Common myeloid progenitor, CD34-positive (primary cell): ENCODE measurements at regions not wholly inside any gene's neighbourhood (a gene's known extent, or its start where the extent isn't known, plus 50 kb on each side); places are given as distances from the start of the nearest gene placed in this dataset.
"Not testable (repeated sequence)": the region's sequence is repeated elsewhere in the genome, so short reads cannot be mapped to it uniquely, and the experiment has no call there.

Experiments
- CTCF ChIA-PET: fragments of 350-600 bp; sonication (Branson Sonifier 250); formaldehyde crosslinking; loops from one replicate; lab custom pipeline; 2021; ENCODE audit warnings: antibody characterized with exemption; lab: Charles Lee
- POLR2A ChIA-PET: fragments of 350-600 bp; sonication (Branson Sonifier 250); formaldehyde crosslinking; loops from one replicate; lab custom pipeline; 2021; ENCODE audit warnings: antibody characterized with exemption; lab: Charles Lee
- DNase-seq, 3 donors: peaks; one replicate each; pipeline versions ENCODE4 v3.0.0 to v3.0.0-alpha.2; 2013
- H3K27ac ChIP-seq, 2 experiments: 1 replicate in 1 of 2; 2 replicates in 1 of 2; pipeline ENCODE4 v1.7.0; 2013; ENCODE audit warnings: inconsistent platforms in 2 of 2, low read length in 2 of 2, mild to moderate bottlenecking in 2 of 2, low read depth in 1 of 2, moderate library complexity in 1 of 2; ENCODE audit not compliant: severe bottlenecking in 2 of 2, insufficient read depth in 1 of 2, poor library complexity in 1 of 2
- H3K27me3 ChIP-seq, 5 experiments: replicated peaks in 2 of 5; 1 replicate in 3 of 5; 2 replicates in 2 of 5; pipeline versions ENCODE4 v1.6.1 to v1.7.0; 2013; ENCODE audit warnings: low read length in 4 of 5, mild to moderate bottlenecking in 2 of 5, moderate library complexity in 2 of 5, inconsistent platforms in 1 of 5; ENCODE audit not compliant: insufficient read depth in 5 of 5, control insufficient read depth in 4 of 5
- H3K36me3 ChIP-seq, 4 experiments: 1 replicate in 2 of 4; 2 replicates in 2 of 4; pipeline versions ENCODE4 v1.6.1 to v1.7.0; 2013; ENCODE audit warnings: low read length in 3 of 4, control low read depth in 1 of 4, mild to moderate bottlenecking in 1 of 4; ENCODE audit not compliant: control insufficient read depth in 4 of 4, insufficient read depth in 4 of 4
- H3K4me1 ChIP-seq, 4 experiments: 1 replicate in 3 of 4; 2 replicates in 1 of 4; pipeline versions ENCODE4 v1.6.1 to v1.7.1; 2013; ENCODE audit warnings: low read length in 3 of 4, mild to moderate bottlenecking in 3 of 4, control low read depth in 1 of 4, inconsistent platforms in 1 of 4, moderate library complexity in 1 of 4; ENCODE audit not compliant: control insufficient read depth in 4 of 4, insufficient read depth in 4 of 4; ENCODE audit errors: control extremely low read depth in 1 of 4
- H3K4me3 ChIP-seq, 7 experiments: 1 replicate in 4 of 7; 2 replicates in 3 of 7; pipeline versions ENCODE4 v1.5.1 to v1.7.0; 2013; ENCODE audit warnings: mild to moderate bottlenecking in 7 of 7, low read length in 6 of 7, moderate library complexity in 6 of 7, inconsistent platforms in 2 of 7, low read depth in 2 of 7, control low read depth in 1 of 7; ENCODE audit not compliant: insufficient read depth in 4 of 7, control insufficient read depth in 1 of 7; ENCODE audit errors: extremely low read depth in 1 of 7
- H3K9me3 ChIP-seq, 5 experiments: 1 replicate in 4 of 5; 2 replicates in 1 of 5; pipeline versions ENCODE4 v1.6.1 to v1.7.1; 2013; ENCODE audit warnings: low read length in 4 of 5, mild to moderate bottlenecking in 2 of 5, inconsistent platforms in 1 of 5, low read depth in 1 of 5, moderate library complexity in 1 of 5; ENCODE audit not compliant: control insufficient read depth in 4 of 5, insufficient read depth in 2 of 5; ENCODE audit errors: control extremely low read depth in 1 of 5
- WGBS: methylation state at CpG from one replicate; pipeline ENCODE4 v1.1.5; 2013; ENCODE audit not compliant: insufficient coverage; 5-methylcytosine and 5-hydroxymethylcytosine counted together

DNA sequence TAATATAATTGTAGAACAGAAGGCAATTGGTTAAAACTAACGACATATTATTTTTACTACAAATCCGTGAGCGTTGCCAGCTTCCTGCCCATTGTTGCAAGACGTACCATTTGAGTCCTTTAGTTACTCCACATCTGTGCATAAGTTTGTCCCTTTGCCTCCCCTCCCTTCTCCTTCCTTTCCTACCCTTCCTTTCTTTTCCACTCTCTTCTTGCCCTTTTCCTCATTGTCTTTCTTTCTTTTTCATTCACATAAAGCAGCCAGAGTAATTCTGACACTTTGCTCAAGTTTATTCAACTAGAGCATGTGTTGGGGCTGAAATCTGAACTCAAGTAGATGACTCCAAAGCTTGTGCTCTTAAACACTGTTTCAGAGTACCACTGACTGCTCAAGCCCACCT is 239.1 kb downstream of the FOXG1 start:
- Histone ChIP-seq H3K4me3 (no peak overlapping the region), H3K27ac (no peak overlapping the region), H3K9me3 (no peaks in the 10 kb centered on the region), H3K36me3 (no peaks in the 10 kb centered on the region), H3K27me3 (no peaks in the 10 kb centered on the region), H3K4me1 (no peaks in the 10 kb centered on the region)
- CTCF ChIA-PET = no interaction called here
- POLR2A ChIA-PET = no interaction called here
- DNase-seq = no peak
- 86% methylated on average over 3 of the region's 4 CpGs for WGBS

DNA sequence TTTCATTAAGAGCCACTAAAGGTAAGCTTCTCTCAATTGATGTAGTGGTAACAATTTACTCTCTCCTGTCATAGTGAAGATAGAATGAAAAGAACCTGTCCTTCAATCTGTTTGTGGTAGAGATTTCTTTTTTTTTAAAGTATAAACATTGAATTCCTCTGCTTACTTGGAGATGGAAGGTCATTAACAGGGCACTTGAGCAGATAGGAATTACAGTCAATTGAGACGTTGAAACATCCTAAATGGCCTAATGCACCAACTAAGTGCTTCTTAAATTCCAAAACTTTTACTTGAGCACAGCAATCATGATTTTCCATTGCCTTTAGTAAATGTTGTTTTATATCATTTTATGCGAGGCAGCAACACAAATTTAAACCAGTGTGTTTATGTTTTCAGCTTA is 241.4 kb downstream of the FOXG1 start:
- Histone ChIP-seq H3K36me3 (no peaks in the 10 kb centered on the region), H3K9me3 (no peaks in the 10 kb centered on the region), H3K4me3 (no peak overlapping the region), H3K27ac (no peak overlapping the region), H3K4me1 (no peaks in the 10 kb centered on the region), H3K27me3 (no peaks in the 10 kb centered on the region)
- no CpG with 5 or more reads among the region's 2 CpGs for WGBS
- ChIA-PET POLR2A (no interaction called here), CTCF (no interaction called here)
- DNase-seq = no peak

- no peaks in the 10 kb centered on the region for H3K9me3 ChIP-seq
- H3K27me3 ChIP-seq = no peaks in the 10 kb centered on the region
- 46% methylated on average over 7 of the region's 10 CpGs for WGBS
- CTCF ChIA-PET = interaction anchor here (1.0 kb wide), 2 partner anchors 1197 to 1427 kb away, joined by 3 read pairs; no protein-coding TSS in a partner anchor
- no peak overlapping the region for H3K4me3 ChIP-seq
- POLR2A ChIA-PET = no interaction called here
- H3K27ac ChIP-seq = no peak overlapping the region
- no peaks in the 10 kb centered on the region for H3K36me3 ChIP-seq
- DNase-seq = peak; percentile 16 to 37 (median 34)
- H3K4me1 ChIP-seq = no peaks in the 10 kb centered on the region
These were observed 249.7 kb downstream of the FOXG1 start for GRCh38 chr14:29016050-29016900.

- H3K4me1 ChIP-seq, DNase-seq, H3K27me3 ChIP-seq, CTCF ChIA-PET, H3K36me3 ChIP-seq, H3K9me3 ChIP-seq, H3K4me3 ChIP-seq, H3K27ac ChIP-seq, POLR2A ChIA-PET: not testable (repeated sequence)
These were observed 256.9 kb downstream of the FOXG1 start for GRCh38 chr14:29023505-29023904.

- CTCF ChIA-PET, H3K27me3 ChIP-seq, H3K27ac ChIP-seq, H3K9me3 ChIP-seq, H3K4me3 ChIP-seq, POLR2A ChIA-PET, DNase-seq, H3K4me1 ChIP-seq, H3K36me3 ChIP-seq: not testable (repeated sequence)
- WGBS = no CpG with 5 or more reads among the region's 3 CpGs
These were observed 260.9 kb downstream of the FOXG1 start for GRCh38 chr14:29027441-29027840.

GRCh38 chr14:29027941-29028705 is 261.5 kb downstream of the FOXG1 start:
- H3K27me3 ChIP-seq, H3K4me3 ChIP-seq, H3K9me3 ChIP-seq, H3K4me1 ChIP-seq, CTCF ChIA-PET, POLR2A ChIA-PET, DNase-seq, H3K27ac ChIP-seq, H3K36me3 ChIP-seq: not testable (repeated sequence)
- WGBS = 100% methylated on average over 1 of the region's 2 CpGs

DNA sequence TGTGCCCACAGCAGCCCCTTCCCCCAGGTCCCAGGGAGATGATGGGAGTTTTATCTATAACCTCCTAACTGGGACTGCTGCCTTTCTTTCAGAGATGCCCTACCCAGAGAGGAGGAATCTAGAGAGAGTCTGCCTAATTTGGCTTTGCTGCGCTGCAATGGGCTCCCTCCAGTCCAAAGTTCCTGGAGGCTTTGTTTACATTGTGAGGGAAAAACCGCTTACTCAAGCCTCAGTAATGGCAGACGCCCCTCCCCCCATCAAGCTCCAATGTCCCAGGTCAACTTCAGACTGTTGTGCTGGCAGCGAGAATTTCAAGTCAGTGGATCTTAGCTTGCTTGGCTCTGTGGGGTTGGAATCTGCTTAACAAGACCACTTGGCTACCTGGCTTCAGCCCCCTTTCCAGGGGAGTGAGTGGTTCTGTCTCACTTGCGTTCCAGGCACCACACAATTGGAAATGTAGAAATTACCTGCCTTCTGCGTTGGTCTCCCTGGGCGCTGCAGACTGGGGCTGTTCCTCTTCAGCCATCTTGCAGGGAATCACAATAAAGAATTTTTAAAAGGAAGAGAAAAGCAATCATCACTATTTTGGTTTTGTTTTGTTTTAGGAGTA is 262.5 kb downstream of the FOXG1 start:
- DNase-seq = no peak
- 60% methylated on average over 3 of the region's 7 CpGs for WGBS

More for the DNA sequence above, 262.5 kb downstream of the FOXG1 start:
- ChIA-PET POLR2A (no interaction called here), CTCF (no interaction called here)
- no peak overlapping the region for H3K4me3 ChIP-seq
- no peak overlapping the region for H3K27ac ChIP-seq
- H3K9me3 ChIP-seq = no peaks in the 10 kb centered on the region
- no peaks in the 10 kb centered on the region for H3K27me3 ChIP-seq
- H3K4me1 ChIP-seq = no peaks in the 10 kb centered on the region
- no peaks in the 10 kb centered on the region for H3K36me3 ChIP-seq
